Stimulated activated CD8-positive, alpha-beta memory T cell treated with anti-CD3 and anti-CD28 coated beads, Interleukin-12 subunit alpha, Interleukin-12 subunit beta, amount 100 ng/mL, for 1 hour (primary cell): ENCODE measurements at regions not wholly inside any gene's neighbourhood (a gene's known extent, or its start where the extent isn't known, plus 50 kb on each side); places are given as distances from the start of the nearest gene placed in this dataset.

Experiments
- DNase-seq: peaks from one replicate; pipeline ENCODE4 v3.0.0-alpha.2; 2020; ENCODE audit warnings: low read depth

DNA sequence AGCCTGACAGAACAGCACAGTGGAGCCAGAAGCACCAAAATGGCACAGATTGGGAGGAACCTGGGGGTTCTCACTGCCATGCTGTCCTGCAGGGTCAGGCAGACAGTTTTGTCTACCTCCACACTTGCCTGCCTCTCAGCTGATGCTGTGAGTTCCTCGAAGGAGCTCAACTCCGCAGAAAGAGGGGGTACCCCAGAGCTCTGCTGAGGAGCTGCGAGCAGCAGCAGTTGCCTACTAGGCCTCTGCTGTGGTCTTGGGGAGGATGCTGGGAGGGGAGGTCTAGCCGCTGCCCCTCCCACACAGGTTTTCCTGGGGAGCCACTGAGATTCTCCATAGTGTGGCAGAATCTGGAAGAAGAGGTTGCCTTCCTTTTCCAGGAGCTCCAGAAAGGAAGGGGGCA, 192.5 kb downstream of the FOXD2 start:
- no peak for DNase-seq

DNA sequence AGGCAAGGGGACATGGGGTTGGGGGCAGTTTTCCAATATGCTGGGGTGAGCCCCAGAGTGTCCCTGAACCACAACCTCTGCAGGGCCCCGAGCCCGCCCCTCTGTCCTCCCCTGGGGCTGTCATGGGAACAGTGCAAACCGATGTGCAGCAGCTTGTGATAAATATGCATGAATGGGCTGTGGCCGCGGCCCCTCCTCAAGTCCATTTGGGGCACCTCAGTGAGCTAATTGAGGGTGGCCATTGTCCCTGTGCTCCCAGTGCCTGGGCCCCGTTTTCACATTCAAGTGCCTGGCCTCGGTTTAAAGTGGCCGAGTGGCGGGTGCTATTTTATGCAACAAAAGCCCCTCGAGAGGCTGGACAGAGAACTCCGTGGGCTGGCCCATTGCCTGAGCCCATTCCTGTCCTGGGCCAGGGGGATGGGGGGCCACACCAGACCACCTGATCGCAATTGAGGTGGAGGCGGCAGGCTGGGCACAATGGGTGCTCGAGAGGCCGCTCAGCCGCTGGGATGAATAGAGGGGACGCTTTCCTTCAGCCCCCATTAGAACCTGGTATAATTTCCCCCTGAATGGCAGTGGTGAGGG, 193.7 kb downstream of the FOXD2 start:
- DNase-seq: no peak

DNA sequence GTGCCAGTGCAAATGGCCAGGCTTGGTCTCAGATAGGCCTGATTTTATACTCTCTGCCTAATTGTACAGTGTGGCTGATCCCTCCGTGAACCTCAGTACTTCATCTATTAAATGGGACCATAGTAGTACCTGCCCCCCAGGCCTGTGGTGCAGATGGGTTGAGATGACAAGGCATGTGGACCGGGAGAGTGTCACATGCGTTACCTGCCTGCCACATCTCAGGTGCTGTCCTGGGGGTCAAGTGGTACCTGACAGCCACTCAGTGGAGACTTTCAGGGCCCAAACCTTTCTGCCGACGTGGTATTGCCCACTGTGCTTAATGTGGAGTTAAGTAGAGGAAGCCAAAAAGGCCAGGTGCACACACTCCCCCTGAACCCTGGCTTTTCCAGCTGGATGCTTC, 197.3 kb downstream of the FOXD2 start:
- DNase-seq: no peak

GRCh38 chr1:47635597-47635996, 197.8 kb downstream of the FOXD2 start:
- DNase-seq: no peak

DNA sequence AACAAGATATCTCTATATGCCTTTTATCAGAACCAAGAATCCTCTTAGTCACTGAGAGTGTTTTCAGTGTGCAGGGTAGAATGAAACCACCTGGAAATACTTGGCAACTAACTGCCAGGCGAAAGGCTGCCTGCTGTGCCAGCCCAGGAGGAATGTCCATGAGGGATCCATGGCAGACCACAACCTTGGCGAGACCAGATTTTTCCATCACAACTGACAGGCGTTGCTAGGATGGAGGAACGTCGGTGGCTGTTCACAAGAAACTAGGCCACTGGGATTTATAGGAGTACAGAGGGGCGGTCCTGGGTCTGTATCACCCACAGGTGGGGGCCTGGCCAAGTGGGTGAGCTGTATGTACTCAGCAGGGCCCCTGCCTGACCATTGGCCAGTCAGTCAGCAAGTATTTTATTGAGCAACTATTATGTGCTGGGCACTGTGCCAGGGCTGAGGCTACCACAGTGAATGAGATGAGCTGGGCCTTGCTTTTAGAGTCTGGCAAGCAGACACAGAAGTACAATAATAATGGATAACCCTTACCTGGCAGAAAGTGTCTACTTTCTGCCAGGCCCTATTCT, 199.4 kb downstream of the FOXD2 start:
- no peak for DNase-seq

GRCh38 chr1:47638240-47638639, 200.4 kb downstream of the FOXD2 start:
- DNase-seq: no peak

DNA sequence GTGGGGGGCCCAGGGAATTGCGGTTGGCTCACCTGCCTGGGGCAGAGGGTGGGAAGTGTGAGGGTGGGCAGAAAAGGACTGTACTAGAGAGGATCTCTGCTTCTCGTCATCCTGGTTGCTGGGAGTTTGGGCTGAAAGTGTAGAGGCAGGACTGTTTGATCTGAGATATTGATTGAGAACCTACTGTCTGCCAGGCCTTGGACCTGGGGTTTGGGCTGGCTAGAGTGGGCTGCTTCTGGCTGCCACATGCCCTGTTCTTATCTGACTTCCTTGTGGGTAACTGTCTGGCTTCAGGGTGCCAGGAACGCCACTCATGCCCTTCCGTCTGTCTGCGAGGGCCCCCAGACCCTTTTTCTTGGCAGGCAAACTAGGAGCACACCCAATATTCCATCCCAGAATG, 200.9 kb downstream of the FOXD2 start:
- DNase-seq: no peak

DNA sequence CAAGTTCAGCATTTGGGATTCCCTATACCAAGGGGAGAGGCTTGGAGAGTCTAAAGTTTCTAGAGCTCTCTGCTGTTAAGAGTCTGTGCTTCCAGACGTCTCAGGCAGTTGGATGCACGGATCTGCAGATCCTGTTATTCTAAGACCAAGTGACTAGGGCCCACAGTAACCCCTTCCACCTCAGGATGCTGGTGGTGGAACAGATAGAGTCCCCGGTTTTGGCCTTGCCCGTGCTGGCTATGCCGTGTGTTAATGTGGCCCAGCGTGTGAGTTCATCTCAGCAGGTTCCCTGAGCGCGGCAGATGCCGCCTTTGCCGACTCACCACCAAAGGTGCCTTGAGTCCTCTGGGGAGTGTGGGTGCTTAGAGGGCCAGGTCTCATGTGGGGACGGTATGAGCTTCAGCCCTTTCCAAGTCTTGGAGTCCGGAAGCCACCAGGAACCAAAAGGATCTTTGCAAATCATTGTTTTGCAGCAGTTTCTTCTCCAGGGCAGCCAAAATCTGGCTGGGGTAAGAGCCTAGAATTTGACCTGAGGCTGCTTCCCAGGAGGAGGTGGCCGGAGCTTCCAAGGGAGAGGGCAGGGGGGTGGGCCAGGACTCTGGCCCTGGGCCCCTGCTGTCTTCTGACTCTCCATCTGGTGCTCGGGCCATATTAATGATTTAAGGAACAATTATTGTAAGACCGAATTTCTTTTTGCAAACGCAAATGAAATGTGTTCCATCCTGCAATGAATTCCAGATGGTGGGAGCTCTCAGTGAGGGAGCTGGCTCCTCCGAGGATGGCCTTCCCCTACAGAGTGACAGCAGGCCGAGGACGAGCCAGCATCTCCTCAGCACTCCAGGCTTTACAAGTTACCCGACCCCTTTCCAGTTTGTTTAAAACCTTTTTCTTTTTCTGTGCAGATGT, 205.7 kb downstream of the FOXD2 start:
- DNase-seq: no peak

- no peak for DNase-seq
Measured at GRCh38 chr1:47644212-47644573, 206.3 kb downstream of the FOXD2 start.

DNA sequence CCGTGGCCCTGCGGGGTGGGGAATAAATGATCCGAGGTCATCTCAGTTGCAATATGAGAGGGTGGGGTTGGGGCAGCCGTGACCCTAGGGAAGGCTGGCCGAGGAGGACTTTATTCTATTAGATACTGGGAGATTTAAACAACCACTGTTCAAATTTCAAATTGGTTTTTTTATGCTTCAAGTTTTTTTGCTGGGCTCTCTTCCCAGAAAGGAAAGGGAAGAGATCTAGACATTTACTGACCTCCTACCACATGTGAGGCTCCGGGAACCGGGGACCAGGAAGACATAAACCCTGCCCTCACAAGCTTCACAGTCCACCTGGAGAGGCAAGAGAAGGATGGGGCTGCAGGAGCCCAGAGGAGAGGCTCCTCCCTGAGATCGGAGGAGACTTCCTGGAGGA, 207.3 kb downstream of the FOXD2 start:
- DNase-seq: no peak

GRCh38 chr1:47646676-47647075, 208.8 kb downstream of the FOXD2 start:
- no peak for DNase-seq

DNA sequence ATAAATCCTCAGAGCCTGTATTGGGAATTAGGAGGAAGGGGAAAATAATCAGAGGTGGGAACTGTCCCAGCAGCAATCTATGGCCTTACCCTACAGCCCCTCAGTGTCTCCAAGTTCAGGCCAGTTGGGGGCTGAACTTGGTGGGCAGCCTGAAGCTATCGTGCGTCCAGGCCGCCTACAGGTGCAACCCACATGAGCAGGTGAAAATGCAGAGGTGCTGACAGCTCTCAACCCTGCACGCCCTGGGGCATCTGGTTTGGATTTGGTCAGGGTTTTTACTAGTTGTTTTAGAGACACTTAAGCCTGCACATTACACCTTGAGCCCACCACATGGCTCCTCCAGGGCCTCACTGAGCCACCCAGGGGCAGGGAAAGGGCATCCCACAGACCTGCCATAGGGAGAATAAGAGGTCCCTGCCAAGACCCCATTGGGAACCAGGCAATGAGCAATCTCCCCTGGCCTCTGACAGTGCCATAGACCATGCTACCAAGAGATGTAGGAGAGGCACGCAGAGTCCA, 209.5 kb downstream of the FOXD2 start:
- DNase-seq: no peak

- no peak for DNase-seq
Measured at GRCh38 chr1:47650205-47650604, 212.4 kb downstream of the FOXD2 start.

DNA sequence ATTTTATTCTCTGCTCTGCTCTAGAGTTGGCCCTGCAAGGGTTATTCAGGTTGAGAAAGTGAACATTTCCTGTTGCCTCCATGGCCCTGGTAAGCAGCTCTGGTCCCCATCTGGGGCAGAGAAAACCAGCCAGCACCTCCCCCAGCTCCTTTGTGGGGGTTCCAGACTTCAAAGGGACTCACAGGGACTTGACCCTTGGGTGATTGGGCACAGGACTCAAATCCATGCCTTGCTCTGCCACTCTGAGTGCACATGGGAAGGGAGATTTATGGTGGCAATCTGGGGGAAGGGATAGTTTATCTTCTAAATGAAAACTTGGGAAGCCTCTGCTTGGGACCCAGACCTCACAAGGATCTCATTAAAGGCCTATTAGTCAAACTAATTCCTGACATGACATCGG, 212.8 kb downstream of the FOXD2 start:
- DNase-seq: no peak

GRCh38 chr1:47651311-47652089, 213.7 kb downstream of the FOXD2 start:
- no peak for DNase-seq

DNA sequence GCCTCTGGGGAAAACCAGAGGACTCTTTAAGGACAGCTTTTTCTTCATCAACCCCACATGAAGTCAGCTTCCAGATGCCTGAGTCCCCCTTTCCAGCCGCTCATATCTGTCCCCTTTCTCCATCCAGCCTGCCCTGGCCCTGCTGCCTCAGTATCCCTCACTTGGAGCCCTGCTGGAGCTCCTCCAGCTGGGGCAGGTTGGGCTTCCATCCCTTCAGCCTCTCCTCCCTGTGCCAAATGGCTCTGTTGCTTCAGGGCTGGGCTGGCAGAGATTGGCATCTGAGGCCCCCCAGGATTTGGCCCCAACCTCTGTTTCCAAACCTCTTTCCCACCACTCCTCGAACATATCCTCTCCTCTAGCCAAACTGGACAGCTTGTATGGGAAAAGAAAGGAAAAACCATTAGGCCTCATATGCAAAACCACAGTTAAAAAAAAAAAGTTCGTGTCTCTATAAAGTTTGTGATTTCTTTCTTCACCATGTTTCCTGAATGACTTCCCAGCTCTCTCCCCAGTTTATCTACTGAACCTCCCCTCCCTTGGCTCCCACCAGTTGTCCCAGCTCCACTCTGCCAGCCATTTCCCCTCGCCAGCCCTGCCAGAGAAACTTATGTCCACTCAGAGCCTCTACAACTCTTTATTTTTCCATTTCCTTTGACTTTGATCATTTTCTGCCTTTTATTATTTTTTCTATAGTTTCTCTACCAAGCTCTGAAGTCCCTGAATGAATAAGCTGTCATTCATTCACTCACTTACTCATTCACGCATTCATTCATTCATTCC, 217.9 kb downstream of the FOXD2 start:
- DNase-seq: no peak

GRCh38 chr1:47656719-47657685, 219.2 kb downstream of the FOXD2 start:
- no peak for DNase-seq

DNA sequence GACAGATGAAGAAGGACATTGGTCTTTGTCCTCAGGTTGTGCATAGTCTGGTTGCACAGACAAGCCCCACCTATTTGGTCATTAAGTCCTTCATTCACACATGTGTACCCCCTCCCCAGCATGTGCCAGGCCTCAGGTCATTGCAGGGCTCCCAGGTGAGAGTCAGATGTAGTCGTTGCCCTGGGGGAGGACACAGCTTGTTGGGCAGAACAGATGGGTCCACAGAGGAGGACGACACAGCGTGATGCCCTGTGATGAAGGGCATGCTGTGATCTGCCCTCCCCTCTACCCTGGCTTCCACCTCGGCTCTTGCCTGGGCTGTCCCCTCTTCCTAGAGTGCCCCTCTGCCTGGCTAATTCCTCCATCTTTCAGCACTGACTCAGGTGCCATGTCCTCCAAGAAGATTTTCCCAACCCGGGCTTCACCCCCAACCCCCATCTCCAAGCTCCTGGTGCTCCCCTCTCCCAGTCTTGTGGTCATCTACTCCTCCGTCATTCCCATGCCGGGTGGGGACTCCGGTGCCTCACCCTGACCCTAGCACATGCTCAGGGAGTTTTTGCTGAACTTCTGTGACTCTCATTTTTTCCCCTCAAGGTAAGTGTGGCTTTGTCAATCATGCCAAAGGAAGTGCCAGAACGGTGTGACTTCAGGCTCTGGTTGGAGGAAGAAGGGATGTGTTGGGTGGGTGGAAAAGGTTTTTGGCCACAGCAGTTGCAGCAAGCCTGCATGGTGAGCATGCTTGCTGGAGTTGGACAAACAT, 220.5 kb downstream of the FOXD2 start:
- DNase-seq: no peak

GRCh38 chr1:47659146-47659545, 221.3 kb downstream of the FOXD2 start:
- no peak for DNase-seq

GRCh38 chr1:47660622-47661021, 222.8 kb downstream of the FOXD2 start:
- no peak for DNase-seq
